ENCODE measurements at regions not wholly inside any gene's neighbourhood (a gene's known extent, or its start where the extent isn't known, plus 50 kb on each side); places are given as distances from the start of the nearest gene placed in this dataset.

GRCh38 chr12:107544937-107545336 lies 140.7 kb upstream of the PWP1 start:
- Mint-ChIP-seq H3K36me3 (ENCODE audit: low read depth) (peaks cover 4% of the 10 kb centered on the region), H3K27ac (no peak overlapping the region), H3K9me3 (no peaks in the 10 kb centered on the region), H3K27me3 (ENCODE audit: low read depth) (no peaks in the 10 kb centered on the region), H3K4me1 (ENCODE audit: low read depth) (peaks cover 3% of the 10 kb centered on the region), H3K4me3 (ENCODE audit: low read depth) (no peak overlapping the region)
- no peak for DNase-seq (ENCODE audit: low spot score)
- intact Hi-C loops (cut with micrococcal nuclease), result no loop called here

- no peak overlapping the region for H3K4me3 Mint-ChIP-seq (ENCODE audit: low read depth)
- no peaks in the 10 kb centered on the region for H3K27me3 Mint-ChIP-seq (ENCODE audit: low read depth)
- H3K9me3 Mint-ChIP-seq, result no peaks in the 10 kb centered on the region
- peaks cover 3% of the 10 kb centered on the region for H3K4me1 Mint-ChIP-seq (ENCODE audit: low read depth)
- H3K27ac Mint-ChIP-seq, result no peak overlapping the region
- DNase-seq (ENCODE audit: low spot score), result no peak
- H3K36me3 Mint-ChIP-seq (ENCODE audit: low read depth), result peaks cover 4% of the 10 kb centered on the region
- intact Hi-C loops (cut with micrococcal nuclease), result no loop called here
Observed at GRCh38 chr12:107545737-107546353, 139.8 kb upstream of the PWP1 start.

GRCh38 chr12:107547389-107547788 lies 138.2 kb upstream of the PWP1 start:
- intact Hi-C loops (cut with micrococcal nuclease), result no loop called here
- no peak for DNase-seq (ENCODE audit: low spot score)
- Mint-ChIP-seq H3K9me3 (no peaks in the 10 kb centered on the region), H3K4me3 (ENCODE audit: low read depth) (no peak overlapping the region), H3K27ac (no peak overlapping the region), H3K36me3 (ENCODE audit: low read depth) (peaks cover 4% of the 10 kb centered on the region), H3K4me1 (ENCODE audit: low read depth) (no peaks in the 10 kb centered on the region), H3K27me3 (ENCODE audit: low read depth) (no peaks in the 10 kb centered on the region)

- Mint-ChIP-seq H3K27me3 (ENCODE audit: low read depth) (no peaks in the 10 kb centered on the region), H3K27ac (no peak overlapping the region), H3K9me3 (no peaks in the 10 kb centered on the region), H3K4me3 (ENCODE audit: low read depth) (no peak overlapping the region), H3K36me3 (ENCODE audit: low read depth) (peaks cover 4% of the 10 kb centered on the region), H3K4me1 (ENCODE audit: low read depth) (no peaks in the 10 kb centered on the region)
- DNase-seq (ENCODE audit: low spot score), result no peak
- intact Hi-C loops (cut with micrococcal nuclease), result no loop called here
Observed at GRCh38 chr12:107549651-107550480, 135.7 kb upstream of the PWP1 start.

GRCh38 chr12:107551434-107551833 lies 134.2 kb upstream of the PWP1 start:
- peaks cover 4% of the 10 kb centered on the region for H3K36me3 Mint-ChIP-seq (ENCODE audit: low read depth)
- no peak overlapping the region for H3K27ac Mint-ChIP-seq
- no peaks in the 10 kb centered on the region for H3K4me1 Mint-ChIP-seq (ENCODE audit: low read depth)
- no peaks in the 10 kb centered on the region for H3K9me3 Mint-ChIP-seq
- DNase-seq (ENCODE audit: low spot score), result no peak
- intact Hi-C loops (cut with micrococcal nuclease), result no loop called here
- H3K27me3 Mint-ChIP-seq (ENCODE audit: low read depth), result no peaks in the 10 kb centered on the region
- no peak overlapping the region for H3K4me3 Mint-ChIP-seq (ENCODE audit: low read depth)

- no peak for DNase-seq (ENCODE audit: low spot score)
- H3K9me3 Mint-ChIP-seq, result no peaks in the 10 kb centered on the region
- no peaks in the 10 kb centered on the region for H3K27me3 Mint-ChIP-seq (ENCODE audit: low read depth)
- intact Hi-C loops (cut with micrococcal nuclease), result no loop called here
- H3K27ac Mint-ChIP-seq, result no peak overlapping the region
- no peak overlapping the region for H3K4me3 Mint-ChIP-seq (ENCODE audit: low read depth)
- no peaks in the 10 kb centered on the region for H3K4me1 Mint-ChIP-seq (ENCODE audit: low read depth)
- peaks cover 4% of the 10 kb centered on the region for H3K36me3 Mint-ChIP-seq (ENCODE audit: low read depth)
Observed at GRCh38 chr12:107552263-107552662, 133.3 kb upstream of the PWP1 start.

GRCh38 chr12:107553211-107553765 lies 132.3 kb upstream of the PWP1 start:
- no peak overlapping the region for H3K4me3 Mint-ChIP-seq (ENCODE audit: low read depth)
- H3K36me3 Mint-ChIP-seq (ENCODE audit: low read depth), result peaks cover under 1% of the 10 kb centered on the region
- H3K27me3 Mint-ChIP-seq (ENCODE audit: low read depth), result no peaks in the 10 kb centered on the region
- intact Hi-C loops (cut with micrococcal nuclease), result no loop called here
- no peaks in the 10 kb centered on the region for H3K9me3 Mint-ChIP-seq
- H3K27ac Mint-ChIP-seq, result no peak overlapping the region
- H3K4me1 Mint-ChIP-seq (ENCODE audit: low read depth), result no peaks in the 10 kb centered on the region
- no peak for DNase-seq (ENCODE audit: low spot score)

- no peak overlapping the region for H3K4me3 Mint-ChIP-seq (ENCODE audit: low read depth)
- no peaks in the 10 kb centered on the region for H3K27me3 Mint-ChIP-seq (ENCODE audit: low read depth)
- H3K27ac Mint-ChIP-seq, result no peak overlapping the region
- intact Hi-C loops (cut with micrococcal nuclease), result no loop called here
- H3K36me3 Mint-ChIP-seq (ENCODE audit: low read depth), result no peaks in the 10 kb centered on the region
- H3K9me3 Mint-ChIP-seq, result no peaks in the 10 kb centered on the region
- DNase-seq (ENCODE audit: low spot score), result no peak
- no peaks in the 10 kb centered on the region for H3K4me1 Mint-ChIP-seq (ENCODE audit: low read depth)
Observed at GRCh38 chr12:107554941-107555340, 130.7 kb upstream of the PWP1 start.

GRCh38 chr12:107557026-107557425 lies 128.6 kb upstream of the PWP1 start:
- Mint-ChIP-seq H3K4me3 (ENCODE audit: low read depth) (no peak overlapping the region), H3K4me1 (ENCODE audit: low read depth) (no peaks in the 10 kb centered on the region), H3K27ac (no peak overlapping the region), H3K36me3 (ENCODE audit: low read depth) (no peaks in the 10 kb centered on the region), H3K9me3 (no peaks in the 10 kb centered on the region), H3K27me3 (ENCODE audit: low read depth) (no peaks in the 10 kb centered on the region)
- DNase-seq (ENCODE audit: low spot score), result no peak
- intact Hi-C loops (cut with micrococcal nuclease), result no loop called here

- Mint-ChIP-seq H3K36me3 (ENCODE audit: low read depth) (no peaks in the 10 kb centered on the region), H3K9me3 (no peaks in the 10 kb centered on the region), H3K4me3 (ENCODE audit: low read depth) (no peak overlapping the region), H3K4me1 (ENCODE audit: low read depth) (no peaks in the 10 kb centered on the region), H3K27ac (no peak overlapping the region), H3K27me3 (ENCODE audit: low read depth) (no peaks in the 10 kb centered on the region)
- intact Hi-C loops (cut with micrococcal nuclease), result no loop called here
- no peak for DNase-seq (ENCODE audit: low spot score)
Observed at GRCh38 chr12:107557589-107558100, 128.0 kb upstream of the PWP1 start.

GRCh38 chr12:107558141-107558815 lies 127.3 kb upstream of the PWP1 start:
- DNase-seq (ENCODE audit: low spot score), result no peak
- Mint-ChIP-seq H3K27me3 (ENCODE audit: low read depth) (no peaks in the 10 kb centered on the region), H3K9me3 (no peaks in the 10 kb centered on the region), H3K36me3 (ENCODE audit: low read depth) (no peaks in the 10 kb centered on the region), H3K27ac (no peak overlapping the region), H3K4me3 (ENCODE audit: low read depth) (no peak overlapping the region), H3K4me1 (ENCODE audit: low read depth) (no peaks in the 10 kb centered on the region)
- intact Hi-C loops (cut with micrococcal nuclease), result no loop called here

GRCh38 chr12:107558816-107559382 lies 126.7 kb upstream of the PWP1 start:
- Mint-ChIP-seq H3K27me3 (ENCODE audit: low read depth) (no peaks in the 10 kb centered on the region), H3K9me3 (no peaks in the 10 kb centered on the region), H3K27ac (no peak overlapping the region), H3K36me3 (ENCODE audit: low read depth) (no peaks in the 10 kb centered on the region), H3K4me1 (ENCODE audit: low read depth) (no peaks in the 10 kb centered on the region), H3K4me3 (ENCODE audit: low read depth) (no peak overlapping the region)
- intact Hi-C loops (cut with micrococcal nuclease), result no loop called here
- DNase-seq (ENCODE audit: low spot score), result no peak

All from activated T-helper 2 cell treated with anti-CD3 and anti-CD28 coated beads, Interferon-gamma antibody, Interleukin-2, Interleukin-4, amounts not matched to agents 10 μg/mL and 5 μg/mL and 100 μg/mL, durations not matched to agents 14 hours and 24 hours and 36 hours (primary cell).